ENCODE measurements at regions not wholly inside any gene's neighbourhood (a gene's known extent, or its start where the extent isn't known, plus 50 kb on each side); places are given as distances from the start of the nearest gene placed in this dataset.

DNA sequence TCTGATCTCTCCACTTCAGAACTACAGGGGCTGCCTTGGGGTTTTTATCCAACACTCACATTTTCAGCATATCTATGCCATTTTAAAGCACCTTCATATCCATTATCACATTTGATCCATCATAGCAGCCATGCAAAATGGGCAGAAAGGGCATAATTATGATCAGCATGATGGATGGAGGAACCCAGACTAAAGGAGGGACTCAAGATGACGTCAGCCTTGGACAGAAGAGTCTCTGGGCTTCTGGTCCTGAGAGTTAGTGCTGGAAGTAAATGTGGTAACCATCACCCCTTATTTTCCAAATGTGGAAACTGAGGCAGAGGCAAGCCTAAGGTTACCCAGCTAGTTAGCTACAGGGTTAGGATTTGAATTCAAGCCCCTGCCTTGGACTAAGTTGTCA lies 273.1 kb downstream of the DRD1 start:
- DNase-seq (ENCODE audit: low spot score), result no peak

DNA sequence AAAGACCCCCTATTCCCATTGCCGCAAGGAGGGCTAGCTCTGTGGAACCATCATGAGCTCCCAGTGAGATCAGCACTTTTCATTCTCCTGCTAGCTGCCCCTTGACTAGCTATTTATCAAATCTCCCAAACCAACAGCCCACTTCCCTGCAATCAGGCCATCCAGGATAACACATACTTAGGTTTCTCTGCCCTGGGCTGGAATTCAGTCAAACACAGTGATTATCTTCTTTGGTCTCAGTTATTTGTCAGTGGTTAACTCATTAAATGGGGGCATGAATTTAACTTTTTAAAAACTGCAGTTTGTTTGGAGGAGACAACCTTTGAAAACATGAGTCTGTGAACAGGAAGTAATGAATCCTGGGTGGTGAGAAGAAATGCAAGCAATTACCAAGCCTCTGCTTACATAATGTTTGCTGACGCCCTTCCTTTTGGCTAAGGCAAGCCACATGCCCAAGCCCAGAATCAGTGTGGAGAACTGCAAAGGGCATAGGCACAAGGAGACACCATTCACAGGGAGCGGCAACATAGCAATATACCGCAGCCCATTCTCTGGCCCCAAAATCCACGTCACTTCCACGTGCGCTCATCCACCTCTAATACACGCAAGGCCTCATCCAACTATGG lies 275.0 kb downstream of the DRD1 start:
- DNase-seq (ENCODE audit: low spot score), result no peak

DNA sequence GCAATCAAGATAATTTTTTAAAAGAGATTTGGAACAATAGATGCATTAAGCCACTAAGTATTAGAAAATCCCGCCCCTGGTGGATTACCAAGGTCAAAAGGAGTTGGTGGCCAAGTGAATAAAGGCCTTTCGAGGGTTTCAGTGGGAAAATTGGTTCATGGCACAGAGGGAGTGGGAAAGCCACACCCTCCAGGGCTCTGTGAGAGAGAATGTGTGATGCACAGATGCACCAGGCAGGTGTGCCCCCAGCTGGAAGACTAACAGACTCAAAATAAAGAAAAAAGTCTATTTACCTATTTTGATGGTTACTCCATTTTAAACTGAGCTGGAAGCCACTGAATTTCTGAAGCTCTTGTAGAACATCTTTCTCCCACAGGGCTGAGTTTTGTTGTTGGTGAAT lies 278.0 kb downstream of the DRD1 start:
- DNase-seq (ENCODE audit: low spot score), result no peak

DNA sequence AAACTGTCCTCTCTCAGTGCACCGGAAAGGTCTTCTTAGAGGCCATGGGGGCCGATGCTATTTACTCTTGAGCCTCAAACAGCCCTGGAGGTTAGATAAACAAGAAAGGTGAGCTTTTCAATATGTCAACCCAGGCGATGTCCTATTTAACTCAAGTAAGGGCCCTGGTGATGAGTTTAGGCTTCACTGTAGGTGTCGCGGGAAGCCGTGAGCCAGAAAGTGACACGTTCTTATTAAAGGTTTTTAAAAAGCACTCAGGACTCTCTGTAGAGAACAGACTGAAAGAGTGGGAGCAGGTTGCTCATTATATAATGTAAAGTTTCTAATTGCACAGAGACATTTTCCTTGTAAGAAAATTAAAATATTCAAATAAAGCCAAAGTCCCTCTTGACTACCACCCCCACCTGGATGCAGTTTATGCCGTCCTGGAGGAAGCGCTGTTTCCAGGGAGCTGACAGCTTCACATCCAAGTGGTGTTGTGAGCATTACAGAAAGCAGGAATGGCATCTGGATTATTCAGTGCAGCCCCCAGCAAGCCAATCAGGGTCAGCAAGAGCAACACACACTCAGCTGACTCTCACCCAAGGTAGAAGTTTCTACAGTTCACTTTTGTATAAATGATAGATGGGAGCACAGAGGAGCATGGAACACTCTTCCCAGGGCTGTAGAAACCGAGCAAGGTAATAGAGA lies 280.3 kb downstream of the DRD1 start:
- DNase-seq (ENCODE audit: low spot score), result no peak

DNA sequence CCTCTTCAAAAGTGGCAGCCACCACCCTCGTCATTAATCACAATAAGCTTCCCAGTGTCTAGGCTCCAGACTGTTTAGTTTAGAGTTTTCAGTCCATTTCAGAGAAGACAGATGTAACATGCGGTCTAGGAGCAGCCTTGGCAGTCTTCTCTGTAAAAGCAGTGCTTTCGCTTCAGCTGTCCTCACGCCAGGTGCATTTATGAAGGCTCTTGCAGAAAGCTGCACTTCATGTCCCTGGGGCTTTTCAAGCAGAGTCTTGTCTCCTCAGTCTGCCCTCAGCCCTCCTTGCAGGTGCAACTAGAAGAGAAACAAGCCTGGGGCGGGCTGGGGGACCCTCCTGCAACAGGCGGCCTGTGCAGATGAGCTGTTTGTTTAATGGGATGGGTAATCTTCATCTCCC lies 281.9 kb downstream of the DRD1 start:
- no peak for DNase-seq (ENCODE audit: low spot score)

DNA sequence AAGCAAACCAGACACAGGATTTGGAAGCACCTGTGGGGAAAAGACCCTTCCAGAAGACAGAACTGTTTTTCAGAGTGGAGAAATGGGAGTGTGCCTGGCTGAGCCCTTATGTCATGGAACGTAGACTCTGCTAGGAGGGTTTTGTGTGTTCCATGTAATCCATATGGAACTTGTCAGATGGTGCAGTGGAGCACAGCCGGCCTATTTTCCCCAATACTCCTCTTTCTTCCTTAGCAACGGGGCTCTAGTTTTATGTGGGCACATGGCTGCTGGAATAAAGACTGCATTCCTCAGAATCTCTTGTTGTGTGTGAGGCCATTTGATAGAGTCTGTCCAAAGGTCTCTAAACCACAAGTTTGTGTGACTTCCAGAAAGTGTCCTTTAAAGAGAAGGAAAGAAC lies 284.0 kb downstream of the DRD1 start:
- no peak for DNase-seq (ENCODE audit: low spot score)

DNA sequence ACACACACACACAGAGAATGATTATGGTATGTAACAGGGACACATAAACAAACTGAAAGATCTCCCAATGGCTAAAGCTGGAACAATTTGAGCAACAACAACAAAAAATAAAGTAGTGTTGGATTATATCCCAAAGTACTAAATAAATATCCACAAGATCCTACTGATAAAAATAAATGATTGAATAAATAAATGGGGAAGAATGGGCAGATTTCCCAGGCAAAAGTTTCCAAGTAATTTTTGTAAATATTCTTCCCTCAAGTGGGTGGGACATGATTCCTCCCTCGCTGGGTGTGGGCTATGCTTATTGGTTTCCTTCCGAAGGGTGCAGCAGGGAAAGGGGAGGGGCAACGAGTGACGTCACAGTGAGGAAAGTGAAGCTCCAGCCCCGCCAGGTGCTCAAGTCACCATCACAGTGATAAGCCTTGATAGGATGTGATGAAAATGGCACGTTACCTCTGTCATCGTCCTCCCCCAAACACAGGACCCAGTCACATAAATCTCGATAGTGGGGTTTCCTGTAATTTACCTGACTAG lies 295.3 kb downstream of the DRD1 start:
- no peak for DNase-seq (ENCODE audit: low spot score)

DNA sequence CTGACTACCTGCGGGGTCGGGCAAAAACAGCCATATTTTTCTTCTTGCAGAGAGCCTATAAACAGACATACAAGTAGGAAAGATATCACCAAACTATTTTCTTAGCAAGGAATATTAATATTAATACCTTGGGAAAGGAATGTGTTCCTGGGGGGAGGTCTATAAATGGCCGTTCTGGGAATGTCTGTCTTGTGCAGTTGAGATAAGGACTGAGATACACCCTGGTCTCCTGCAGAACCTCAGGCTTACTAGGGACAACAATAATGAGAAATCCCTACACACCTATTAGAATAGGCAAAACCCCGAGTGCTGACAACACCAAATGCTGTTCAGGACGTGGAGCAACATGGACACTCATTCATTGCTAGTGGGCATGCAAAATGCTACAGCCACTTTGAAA lies 297.2 kb downstream of the DRD1 start:
- DNase-seq (ENCODE audit: low spot score), result no peak

DNA sequence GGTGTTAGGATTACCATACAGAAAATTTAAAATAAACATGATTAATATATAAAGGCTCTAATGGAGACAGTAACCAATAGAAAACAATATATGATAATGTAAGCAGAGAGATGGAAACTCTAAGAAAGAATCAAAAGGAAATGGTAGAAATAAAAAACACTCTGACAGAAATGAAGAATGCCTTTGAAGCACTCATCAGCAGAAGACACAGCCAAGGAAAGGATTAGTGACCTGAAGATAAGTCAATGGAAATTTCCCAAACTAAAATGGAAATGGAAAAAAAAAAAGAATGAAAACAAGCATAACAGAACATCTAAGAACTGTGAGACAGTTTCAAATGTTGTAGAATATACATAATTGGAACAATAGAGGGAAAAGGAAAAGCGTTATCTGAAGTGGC lies 302.6 kb downstream of the DRD1 start:
- no peak for DNase-seq (ENCODE audit: low spot score)

DNA sequence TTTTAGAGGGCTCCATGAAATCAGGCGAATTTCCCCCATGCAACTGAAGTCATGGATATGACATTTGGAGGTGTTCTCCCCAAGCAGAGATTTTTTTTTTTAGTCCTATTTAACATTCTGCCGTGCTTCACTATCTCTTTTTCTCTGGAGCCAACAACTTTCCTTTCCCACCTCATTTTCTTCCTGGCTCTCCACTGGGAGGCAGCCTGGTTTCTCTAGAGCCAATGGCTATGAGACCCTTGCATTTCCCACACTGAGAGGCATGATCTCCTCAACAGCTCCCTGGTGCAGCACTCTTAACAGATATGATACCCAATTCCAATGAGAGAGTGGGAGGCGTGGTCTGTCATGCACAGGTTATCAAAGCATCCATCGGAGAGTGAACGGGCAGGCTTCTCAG lies 310.8 kb downstream of the DRD1 start:
- no peak for DNase-seq (ENCODE audit: low spot score)

DNA sequence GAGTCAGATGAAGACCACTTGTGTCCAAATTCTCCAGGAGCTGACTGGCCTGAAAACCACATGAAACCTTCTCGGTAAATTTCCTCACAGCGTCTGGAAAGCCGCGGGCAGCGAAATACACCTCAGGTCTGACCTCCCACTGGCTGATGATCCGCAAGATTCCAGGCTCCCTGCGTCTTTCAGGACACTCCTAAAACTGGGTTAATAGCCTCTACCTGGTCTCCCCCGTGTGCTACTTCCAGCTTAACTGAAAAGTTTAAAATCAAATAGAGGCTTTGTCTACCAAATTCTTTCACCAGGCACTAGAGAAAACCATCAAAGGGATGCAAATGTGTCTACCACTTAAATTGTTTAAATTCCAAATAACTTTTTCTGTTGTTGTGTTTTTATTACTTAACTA lies 312.6 kb downstream of the DRD1 start:
- DNase-seq (ENCODE audit: low spot score), result no peak

DNA sequence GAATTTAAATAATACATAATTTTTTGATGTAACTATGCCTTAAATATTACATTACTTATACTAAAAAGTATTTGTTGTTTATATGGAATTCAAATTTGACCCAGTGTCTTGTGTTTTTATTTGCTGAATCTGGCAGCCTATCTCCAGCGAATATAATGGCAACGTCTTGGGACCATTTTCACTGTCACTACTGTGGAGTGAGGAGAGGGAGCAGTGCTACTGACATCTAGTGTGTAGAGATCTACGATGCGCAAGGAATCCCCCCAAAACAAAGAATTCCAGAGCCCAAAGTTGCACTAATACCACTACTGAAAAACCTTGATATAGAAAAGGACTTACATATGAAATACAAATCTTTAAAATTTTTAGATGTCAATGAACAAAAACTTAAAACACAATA lies 314.4 kb downstream of the DRD1 start:
- DNase-seq (ENCODE audit: low spot score), result no peak

DNA sequence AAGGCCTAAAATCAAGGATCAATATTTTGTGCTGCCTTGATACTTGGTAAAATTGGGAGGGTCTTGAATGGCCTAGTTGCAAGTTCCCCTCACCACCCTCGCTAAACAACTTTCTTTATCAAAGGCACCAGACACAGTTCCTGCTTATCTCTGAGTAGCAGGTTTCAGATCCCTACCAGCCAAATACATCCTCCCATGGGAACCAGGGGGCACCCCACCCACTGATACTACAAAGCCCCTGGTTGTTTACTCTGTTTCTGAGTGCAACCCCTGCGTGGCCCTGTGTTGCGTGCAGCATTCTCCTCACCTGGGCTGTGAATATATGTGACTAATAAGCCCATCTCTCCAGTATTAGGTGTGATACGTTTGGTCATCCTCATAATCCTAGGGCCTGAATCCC lies 314.9 kb downstream of the DRD1 start:
- no peak for DNase-seq (ENCODE audit: low spot score)

DNA sequence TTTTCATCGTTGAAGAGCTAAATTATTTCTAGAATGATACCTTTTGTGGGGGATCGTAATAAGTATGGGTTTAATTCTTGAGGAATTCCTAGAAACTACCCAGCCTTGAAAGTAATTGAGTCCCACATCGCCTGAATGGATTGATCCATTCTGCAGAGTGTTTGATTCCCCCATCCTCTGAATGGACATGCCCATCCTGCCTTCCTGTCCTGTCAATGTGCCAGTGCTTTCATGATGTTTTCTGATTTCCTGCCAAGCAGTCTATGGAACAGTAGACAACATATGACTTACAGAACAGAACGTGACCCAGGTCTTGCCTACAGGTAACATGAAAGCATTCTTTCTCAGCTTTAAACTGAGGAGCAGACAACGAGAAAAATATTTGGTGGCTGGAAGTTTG lies 319.2 kb downstream of the DRD1 start:
- no peak for DNase-seq (ENCODE audit: low spot score)

DNA sequence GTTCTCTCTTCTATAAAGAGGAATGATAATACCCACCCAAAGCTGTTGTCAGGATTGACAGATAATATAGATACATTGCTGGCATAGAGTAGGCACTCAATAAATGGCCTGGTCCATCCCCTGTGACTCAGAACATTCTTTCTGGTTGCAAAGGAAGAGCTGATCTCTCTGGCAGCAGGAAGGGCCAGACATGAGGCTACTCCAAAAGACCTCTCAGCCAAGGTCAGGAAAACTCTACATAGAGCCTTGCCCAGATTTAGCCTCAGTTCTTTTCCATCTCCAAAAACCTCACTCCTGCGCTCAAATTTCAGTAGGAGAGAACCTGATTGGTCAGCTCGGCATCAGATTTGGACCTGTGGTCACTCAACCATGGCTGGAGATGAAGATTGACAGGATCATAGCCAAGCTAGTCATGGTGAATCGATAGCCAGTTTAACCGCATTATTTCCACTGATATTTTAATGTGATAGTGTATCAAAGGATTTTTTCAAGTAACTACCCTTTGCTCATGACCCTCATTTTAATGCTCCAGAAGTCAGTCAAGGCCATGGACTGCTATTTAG lies 319.6 kb downstream of the DRD1 start:
- no peak for DNase-seq (ENCODE audit: low spot score)

DNA sequence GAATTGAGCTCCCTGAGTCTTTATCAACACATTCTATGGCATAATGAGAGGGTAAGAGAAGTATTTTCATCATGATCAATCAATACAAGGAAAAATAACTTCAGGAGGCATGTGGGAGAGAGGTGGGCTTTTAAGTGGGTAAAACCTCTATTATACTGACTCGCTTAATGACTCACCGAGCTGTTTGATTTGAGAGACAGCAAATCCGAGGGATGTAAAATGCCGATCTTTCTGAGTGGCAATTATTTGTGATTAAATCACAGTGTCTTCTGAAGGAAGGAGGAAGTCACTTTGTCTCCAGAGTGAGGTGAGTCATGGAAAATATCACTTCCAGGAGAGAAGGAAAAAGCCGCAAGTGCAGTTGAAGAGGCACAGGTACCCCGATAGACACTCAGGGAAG lies 320.4 kb downstream of the DRD1 start:
- DNase-seq (ENCODE audit: low spot score), result no peak

DNA sequence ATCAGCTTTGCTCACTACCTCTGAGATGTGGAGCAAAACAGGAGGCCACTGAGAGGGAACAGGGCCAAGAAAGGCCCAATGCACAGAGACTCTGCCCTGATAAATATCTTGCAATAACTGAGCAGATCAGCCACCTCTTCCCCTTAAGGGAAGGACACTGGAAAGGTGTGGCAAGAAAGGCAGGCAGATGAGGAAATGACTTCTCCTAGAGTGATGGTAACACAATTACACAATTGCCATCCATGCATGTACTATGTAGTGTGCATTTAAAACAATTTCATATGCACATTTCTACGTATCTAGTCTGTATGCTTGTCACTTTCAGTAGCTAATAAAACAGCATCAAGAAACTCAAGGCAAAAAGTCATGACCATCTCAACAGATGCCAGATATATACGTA lies 322.5 kb downstream of the DRD1 start:
- no peak for DNase-seq (ENCODE audit: low spot score)

DNA sequence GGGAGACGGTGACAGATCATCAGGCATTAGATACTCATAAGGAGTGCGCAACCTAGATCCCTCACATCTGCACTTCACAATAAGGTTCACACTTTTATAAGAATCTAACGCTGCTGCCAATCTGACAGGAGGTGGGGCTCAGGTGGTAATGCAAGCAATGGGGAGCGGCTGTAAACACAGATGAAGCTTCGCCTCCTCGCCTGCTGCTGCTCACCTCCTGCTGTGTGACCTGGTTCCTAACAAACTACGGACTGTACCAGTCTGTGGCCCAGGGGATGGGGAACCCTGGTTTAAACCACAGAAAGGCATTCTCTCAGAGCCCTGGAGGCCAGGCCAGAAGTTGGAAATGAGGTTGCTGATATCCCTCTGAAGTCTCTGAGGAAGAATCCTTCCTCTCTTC lies 323.6 kb downstream of the DRD1 start:
- no peak for DNase-seq (ENCODE audit: low spot score)

DNA sequence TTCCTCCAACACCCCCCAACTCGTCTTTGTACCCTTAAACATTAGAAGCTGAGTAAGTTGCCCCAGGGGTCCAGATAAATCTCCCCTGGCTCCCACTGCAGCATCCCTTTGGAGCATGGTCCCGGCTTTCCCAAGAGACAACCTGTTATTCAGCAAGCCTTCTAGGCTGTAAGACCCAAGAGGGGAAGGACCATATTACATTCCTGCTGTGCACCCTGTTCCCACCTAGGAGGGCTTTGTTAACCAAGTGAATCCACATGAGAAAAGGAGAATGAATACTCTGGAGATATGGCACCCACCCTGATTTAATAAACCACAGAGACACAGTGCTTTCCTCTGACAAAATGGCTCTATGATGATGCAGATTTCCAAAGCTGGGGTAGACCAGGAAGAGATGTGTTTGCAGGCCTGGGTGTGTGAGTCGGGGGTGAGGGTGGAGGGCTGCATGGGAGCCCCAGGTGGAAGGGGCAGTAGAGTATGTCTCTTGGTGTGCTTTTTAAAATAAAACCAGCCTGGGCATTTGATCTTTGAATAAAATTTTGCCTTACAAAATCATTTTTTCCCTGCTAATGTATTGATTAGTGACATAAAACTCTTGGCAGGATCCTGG lies 325.2 kb downstream of the DRD1 start:
- DNase-seq (ENCODE audit: low spot score), result no peak

DNA sequence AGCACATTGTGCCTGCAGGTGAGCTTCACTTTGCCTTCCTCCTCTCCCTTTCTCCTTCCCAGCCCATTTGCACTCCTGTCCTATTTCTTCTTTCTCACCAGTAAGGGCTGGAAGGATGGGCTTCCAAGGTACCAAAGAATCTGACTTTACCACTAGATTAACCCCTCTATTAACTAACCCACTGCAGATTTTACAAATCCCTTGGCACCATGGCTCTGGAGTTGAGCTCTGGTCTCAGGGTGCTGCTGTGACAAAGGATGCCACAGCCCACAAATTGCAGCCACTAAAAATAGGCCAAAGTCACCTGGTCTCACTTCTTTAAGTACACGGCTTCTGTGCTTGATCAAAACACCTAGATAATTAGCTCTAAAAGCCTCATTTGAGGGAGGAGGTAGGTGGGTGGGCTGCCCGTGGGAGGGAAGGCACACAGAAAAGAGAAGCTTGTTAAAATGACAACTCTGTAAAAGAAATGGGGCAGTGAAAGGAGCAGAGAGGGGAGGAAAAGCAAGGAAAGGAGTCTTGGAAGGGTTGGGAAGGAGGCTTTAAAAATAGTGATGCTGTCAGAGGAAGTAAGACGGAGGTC lies 327.4 kb downstream of the DRD1 start:
- no peak for DNase-seq (ENCODE audit: low spot score)

DNA sequence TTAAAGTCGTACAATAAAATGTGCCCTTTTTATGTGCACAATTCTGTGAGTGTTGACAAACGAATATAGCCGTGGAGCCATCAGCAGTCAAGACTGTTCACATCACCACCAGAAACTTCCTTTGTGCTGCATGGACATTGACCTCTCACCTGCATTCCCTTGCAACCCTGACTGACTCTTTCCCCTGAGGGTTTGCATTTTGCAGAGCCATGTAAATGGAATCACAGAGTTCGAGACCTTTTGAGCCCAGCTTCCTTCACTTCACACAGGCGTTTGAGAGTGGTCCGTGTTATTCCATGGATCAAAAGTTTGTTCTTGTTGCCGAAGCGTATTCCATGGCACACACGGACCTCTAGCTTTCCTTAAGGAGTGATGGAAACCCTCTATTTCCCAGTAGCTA lies 328.2 kb downstream of the DRD1 start:
- no peak for DNase-seq (ENCODE audit: low spot score)

DNA sequence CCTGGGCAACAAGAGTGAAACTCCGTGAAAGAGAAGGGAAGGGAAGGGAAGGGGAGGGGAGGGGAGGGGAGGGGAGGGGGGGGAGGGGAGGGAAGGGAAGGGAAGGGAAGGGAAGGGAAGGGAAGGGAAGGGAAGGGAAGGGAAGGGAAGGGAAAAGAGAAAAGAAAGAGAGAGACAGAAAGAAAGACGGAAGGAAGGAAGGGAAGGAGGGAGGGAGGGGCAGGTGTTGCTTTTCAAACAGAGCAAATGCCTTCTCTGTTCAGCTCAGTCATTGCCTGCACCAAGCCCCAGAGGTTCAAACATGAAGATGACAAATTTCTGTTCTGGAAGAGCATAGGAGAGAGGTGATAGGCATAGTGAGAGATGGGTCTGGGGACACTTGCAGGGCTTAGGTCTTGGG lies 330.0 kb downstream of the DRD1 start:
- no peak for DNase-seq (ENCODE audit: low spot score)

All from GM03348 (cell line).